ENCODE measurements at regions not wholly inside any gene's neighbourhood (a gene's known extent, or its start where the extent isn't known, plus 50 kb on each side); places are given as distances from the start of the nearest gene placed in this dataset.
A peak's percentile ranks its signal among the peaks of the same experiment; 100 is the strongest.
"Not testable (repeated sequence)": the region's sequence is repeated elsewhere in the genome, so short reads cannot be mapped to it uniquely, and the experiment has no call there.

- no peak for DNase-seq
Measured at GRCh38 chr6:2611092-2611491, 139.6 kb downstream of the MYLK4 start.

- no peak for DNase-seq
Measured at GRCh38 chr6:2608503-2608902, 142.2 kb downstream of the MYLK4 start.

- DNase-seq = no peak
Measured at GRCh38 chr6:2600363-2600762, 150.4 kb downstream of the MYLK4 start.

GRCh38 chr6:2599817-2600216, 150.9 kb downstream of the MYLK4 start:
- DNase-seq = no peak

- DNase-seq = no peak
Measured at GRCh38 chr6:2598867-2599266, 151.9 kb downstream of the MYLK4 start.

GRCh38 chr6:2597991-2598390, 152.7 kb downstream of the MYLK4 start:
- no peak for DNase-seq

GRCh38 chr6:2597457-2597856, 153.3 kb downstream of the MYLK4 start:
- not testable (repeated sequence) for DNase-seq

- no peak for DNase-seq
Measured at GRCh38 chr6:2596222-2596621, 154.5 kb downstream of the MYLK4 start.

- DNase-seq = no peak
Measured at GRCh38 chr6:2594868-2595267, 155.9 kb downstream of the MYLK4 start.

GRCh38 chr6:2593167-2593566, 157.6 kb downstream of the MYLK4 start:
- no peak for DNase-seq

- no peak for DNase-seq
Measured at GRCh38 chr6:2589171-2589661, 161.5 kb downstream of the MYLK4 start.

GRCh38 chr6:2583459-2583858, 167.3 kb downstream of the MYLK4 start:
- no peak for DNase-seq

GRCh38 chr6:2582268-2582667, 168.5 kb downstream of the MYLK4 start:
- no peak for DNase-seq

- DNase-seq = no peak
Measured at GRCh38 chr6:2581611-2582010, 169.1 kb downstream of the MYLK4 start.

GRCh38 chr6:2581011-2581410, 169.7 kb downstream of the MYLK4 start:
- no peak for DNase-seq

- no peak for DNase-seq
Measured at GRCh38 chr6:2579804-2580570, 170.7 kb downstream of the MYLK4 start.

- DNase-seq = no peak
Measured at GRCh38 chr6:2579241-2579761, 171.4 kb downstream of the MYLK4 start.

- DNase-seq = no peak
Measured at GRCh38 chr6:2578767-2579166, 172.0 kb downstream of the MYLK4 start.

GRCh38 chr6:2576499-2576898, 174.2 kb downstream of the MYLK4 start:
- no peak for DNase-seq

GRCh38 chr6:2575236-2575635, 175.5 kb downstream of the MYLK4 start:
- no peak for DNase-seq

GRCh38 chr6:2569420-2569819, 181.3 kb downstream of the MYLK4 start:
- DNase-seq = not testable (repeated sequence)

GRCh38 chr6:2566048-2566447, 184.7 kb downstream of the MYLK4 start:
- no peak for DNase-seq

GRCh38 chr6:2565499-2565898, 185.2 kb downstream of the MYLK4 start:
- DNase-seq = no peak

GRCh38 chr6:2563635-2564034, 187.1 kb downstream of the MYLK4 start:
- peak; percentile 34 for DNase-seq

Data from DMS79 (cell line).